ENCODE measurements at regions not wholly inside any gene's neighbourhood (a gene's known extent, or its start where the extent isn't known, plus 50 kb on each side); places are given as distances from the start of the nearest gene placed in this dataset.

DNA sequence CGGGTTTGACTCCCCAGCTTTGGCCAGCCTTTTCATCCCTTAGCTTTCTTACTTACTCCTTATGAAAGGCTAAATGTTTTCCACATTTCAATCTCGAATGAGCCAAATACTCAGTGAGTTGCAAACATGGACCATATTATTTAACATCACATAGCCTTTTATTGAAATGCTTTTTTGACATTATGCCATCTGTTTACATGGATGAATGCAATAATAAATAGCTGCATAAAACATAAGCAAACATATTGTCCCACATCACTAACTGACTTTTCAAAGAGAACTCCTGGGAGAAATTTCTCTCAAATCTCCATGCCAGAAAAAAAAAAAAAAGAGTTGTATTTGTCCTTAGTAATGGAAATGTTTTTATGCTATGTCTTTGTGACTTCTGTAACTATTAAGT, 134.9 kb downstream of the LSMEM1 start:
- ATAC-seq = no peak
- H3K9me3 ChIP-seq (ENCODE audit: control insufficient read depth, low read length, poor library complexity, severe bottlenecking) = no peaks in the 10 kb centered on the region
- no peak overlapping the region for H3K27ac Mint-ChIP-seq
- DNase-seq = no peak
- no peak overlapping the region for H3K4me3 Mint-ChIP-seq
- H3K36me3 Mint-ChIP-seq (ENCODE audit: low read depth) = no peaks in the 10 kb centered on the region
- no peaks in the 10 kb centered on the region for H3K4me1 Mint-ChIP-seq
- peaks cover 4% of the 10 kb centered on the region for H3K27me3 Mint-ChIP-seq

DNA sequence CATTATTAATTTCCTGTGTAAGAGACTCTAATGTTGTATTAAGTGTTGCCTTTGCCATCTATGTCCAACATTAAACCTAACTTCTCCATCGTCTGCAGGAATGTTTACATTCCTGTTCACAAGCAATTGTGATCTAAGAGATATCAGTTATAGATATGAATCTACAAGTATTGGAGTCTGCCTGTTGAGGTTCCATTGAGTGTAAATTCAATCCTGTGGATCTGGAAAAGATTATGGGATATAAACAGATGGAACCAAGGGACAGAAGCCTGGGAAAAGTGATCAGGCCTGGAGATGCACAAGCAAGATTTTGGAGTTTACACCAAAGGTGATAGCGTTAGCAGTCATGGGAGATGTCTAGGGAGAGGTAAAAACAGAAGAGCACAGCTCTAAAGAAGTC, 135.5 kb downstream of the LSMEM1 start:
- DNase-seq = no peak
- Mint-ChIP-seq H3K36me3 (ENCODE audit: low read depth) (no peaks in the 10 kb centered on the region), H3K4me1 (no peaks in the 10 kb centered on the region), H3K27me3 (peaks cover 4% of the 10 kb centered on the region), H3K4me3 (no peak overlapping the region), H3K27ac (no peak overlapping the region)
- no peak for ATAC-seq
- no peaks in the 10 kb centered on the region for H3K9me3 ChIP-seq (ENCODE audit: control insufficient read depth, low read length, poor library complexity, severe bottlenecking)

DNA sequence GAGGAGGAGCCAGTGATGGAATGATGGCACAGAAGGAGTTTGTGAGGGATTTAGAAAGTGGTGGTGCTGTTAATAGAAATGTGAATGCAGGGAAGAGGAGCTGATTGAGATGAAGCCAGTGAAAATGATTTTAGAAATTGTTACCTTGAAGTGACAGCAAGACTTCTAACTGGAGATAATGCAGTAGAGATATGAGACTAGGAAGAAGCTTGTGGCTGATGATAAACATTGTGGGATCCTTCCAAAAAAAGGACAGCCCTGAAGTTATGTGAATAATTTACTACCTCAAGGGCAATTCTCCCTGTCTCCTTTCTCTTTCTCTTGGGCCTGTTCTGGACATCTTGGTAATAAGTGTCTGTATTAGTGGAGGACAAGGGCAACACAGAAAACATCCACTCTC, 138.6 kb downstream of the LSMEM1 start:
- ATAC-seq (no peak), DNase-seq (no peak)
- Mint-ChIP-seq H3K4me3 (no peak overlapping the region), H3K27ac (no peak overlapping the region), H3K36me3 (ENCODE audit: low read depth) (peaks cover 3% of the 10 kb centered on the region), H3K4me1 (no peaks in the 10 kb centered on the region), H3K27me3 (peaks cover 6% of the 10 kb centered on the region)
- no peaks in the 10 kb centered on the region for H3K9me3 ChIP-seq (ENCODE audit: control insufficient read depth, low read length, poor library complexity, severe bottlenecking)

DNA sequence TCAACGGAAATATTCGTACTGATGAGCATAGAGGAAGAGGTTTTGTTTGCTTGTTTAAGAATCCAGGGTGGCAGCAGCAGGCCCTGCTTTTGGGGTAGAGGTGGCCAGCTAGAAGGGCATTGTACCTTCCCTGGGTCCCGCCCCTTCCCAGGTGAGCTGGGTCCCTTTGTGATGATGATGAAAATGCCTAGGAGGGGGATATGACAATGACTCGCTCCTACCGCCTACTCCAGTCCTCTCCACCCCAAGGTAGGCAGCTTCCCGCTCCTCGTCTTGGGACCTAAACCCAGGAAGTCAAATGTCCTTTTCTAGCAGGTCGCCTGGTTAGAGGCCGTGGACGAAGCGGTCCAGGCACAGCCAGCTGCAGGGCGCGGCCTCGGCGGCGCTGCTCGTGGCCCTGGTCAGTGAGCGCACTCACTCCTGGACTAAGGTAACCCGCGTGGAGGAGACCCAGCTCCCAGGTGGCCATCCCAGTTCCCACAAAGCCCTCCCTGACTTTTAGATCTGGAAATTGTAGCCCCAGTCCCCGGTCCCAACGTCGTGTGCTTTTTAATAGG, 141.4 kb downstream of the LSMEM1 start:
- H3K27me3 Mint-ChIP-seq = peaks cover 11% of the 10 kb centered on the region
- DNase-seq (no peak), ATAC-seq (no peak)
- no peaks in the 10 kb centered on the region for H3K4me1 Mint-ChIP-seq
- H3K27ac Mint-ChIP-seq = no peak overlapping the region
- peaks cover 3% of the 10 kb centered on the region for H3K36me3 Mint-ChIP-seq (ENCODE audit: low read depth)
- H3K4me3 Mint-ChIP-seq = no peak overlapping the region
- no peaks in the 10 kb centered on the region for H3K9me3 ChIP-seq (ENCODE audit: control insufficient read depth, low read length, poor library complexity, severe bottlenecking)

DNA sequence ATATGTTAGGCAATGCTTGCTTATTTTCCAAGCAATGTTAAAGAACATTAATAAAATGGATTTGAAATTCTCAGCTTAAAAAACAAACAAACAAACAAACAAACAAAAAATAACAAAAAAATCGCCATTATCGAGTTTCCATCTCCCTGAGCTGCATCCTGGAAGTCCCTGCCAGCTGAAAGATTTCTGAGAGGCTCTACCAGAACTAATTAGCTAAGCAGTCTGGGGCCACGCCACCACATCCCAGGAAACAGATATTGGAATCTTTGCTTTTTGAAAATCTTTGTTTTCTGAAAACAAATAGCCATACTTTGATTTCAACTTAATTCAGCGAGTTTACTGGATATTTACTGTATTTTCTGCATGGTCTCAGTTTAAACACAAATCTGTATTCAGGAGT, 143.6 kb downstream of the LSMEM1 start:
- Mint-ChIP-seq H3K4me3 (no peak overlapping the region), H3K27ac (no peak overlapping the region), H3K36me3 (ENCODE audit: low read depth) (peaks cover 3% of the 10 kb centered on the region), H3K4me1 (no peaks in the 10 kb centered on the region), H3K27me3 (peaks cover 11% of the 10 kb centered on the region)
- no peak for DNase-seq
- H3K9me3 ChIP-seq (ENCODE audit: control insufficient read depth, low read length, poor library complexity, severe bottlenecking) = no peaks in the 10 kb centered on the region
- no peak for ATAC-seq

DNA sequence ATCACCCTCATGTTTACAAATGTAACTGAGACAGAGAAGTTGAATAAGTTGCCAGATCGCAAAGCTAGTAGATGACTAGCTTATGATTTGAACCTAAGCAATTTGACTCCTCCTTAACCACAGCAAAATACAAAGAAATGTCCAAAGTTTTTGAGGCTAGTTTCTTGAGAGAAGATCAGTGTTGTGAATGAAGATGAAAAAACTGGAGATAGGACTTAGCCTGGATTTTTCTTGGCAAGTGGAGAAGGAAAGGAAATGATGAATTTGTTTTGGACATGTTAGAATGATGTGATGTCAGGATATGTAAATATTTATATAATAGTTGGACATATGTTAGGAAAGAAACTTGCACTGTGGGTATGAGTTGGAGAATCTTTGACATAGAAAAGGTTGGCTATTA, 149.8 kb downstream of the LSMEM1 start:
- ATAC-seq (no peak), DNase-seq (no peak)
- no peaks in the 10 kb centered on the region for H3K36me3 Mint-ChIP-seq (ENCODE audit: low read depth)
- H3K4me3 Mint-ChIP-seq = no peak overlapping the region
- H3K4me1 Mint-ChIP-seq = no peaks in the 10 kb centered on the region
- no peaks in the 10 kb centered on the region for H3K9me3 ChIP-seq (ENCODE audit: control insufficient read depth, low read length, poor library complexity, severe bottlenecking)
- H3K27ac Mint-ChIP-seq = no peak overlapping the region
- H3K27me3 Mint-ChIP-seq = peaks cover 1% of the 10 kb centered on the region

DNA sequence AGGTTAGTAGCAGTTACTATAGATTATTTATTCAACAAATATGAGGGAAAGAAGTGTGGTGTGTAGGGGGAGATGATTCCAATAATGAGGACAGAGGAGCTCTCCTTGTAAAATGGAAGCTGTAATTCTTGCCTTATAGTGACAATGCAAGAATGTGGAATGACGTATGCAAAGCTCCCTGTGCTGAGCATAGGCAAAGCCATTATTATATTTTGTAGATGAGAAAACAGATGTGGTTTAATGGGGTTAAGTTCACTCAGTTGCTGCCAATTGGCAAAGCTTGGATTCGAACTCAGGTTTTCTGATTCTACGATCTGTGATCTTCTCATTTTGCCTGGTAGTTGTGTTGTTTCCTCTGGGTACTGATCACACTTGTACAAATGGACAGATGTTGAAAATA, 153.3 kb downstream of the LSMEM1 start:
- Mint-ChIP-seq H3K4me3 (no peak overlapping the region), H3K27ac (no peak overlapping the region), H3K36me3 (ENCODE audit: low read depth) (no peaks in the 10 kb centered on the region), H3K27me3 (no peaks in the 10 kb centered on the region), H3K4me1 (no peaks in the 10 kb centered on the region)
- DNase-seq (no peak), ATAC-seq (no peak)
- no peaks in the 10 kb centered on the region for H3K9me3 ChIP-seq (ENCODE audit: control insufficient read depth, low read length, poor library complexity, severe bottlenecking)

DNA sequence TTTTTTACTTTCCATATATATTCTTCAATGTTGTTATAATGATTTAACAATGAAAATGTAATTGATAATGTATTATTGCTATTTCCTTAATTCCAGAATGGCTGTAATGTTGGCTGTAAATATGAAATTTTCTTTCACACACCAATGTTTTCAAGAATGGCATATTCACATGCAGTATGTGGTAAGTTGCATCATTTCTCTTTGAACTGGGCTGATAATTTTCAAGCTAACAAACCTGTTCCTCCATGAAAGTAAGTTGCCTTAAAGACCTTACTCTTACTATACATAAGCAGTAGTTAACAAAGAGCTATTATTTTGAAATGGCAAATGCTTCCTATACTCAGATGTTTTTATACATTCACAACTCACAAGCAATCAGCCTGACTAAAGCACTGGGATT, 154.5 kb downstream of the TMEM168 start:
- Mint-ChIP-seq H3K27ac (no peak overlapping the region), H3K27me3 (no peaks in the 10 kb centered on the region), H3K4me1 (no peaks in the 10 kb centered on the region), H3K4me3 (no peak overlapping the region), H3K36me3 (ENCODE audit: low read depth) (no peaks in the 10 kb centered on the region)
- ATAC-seq (no peak), DNase-seq (no peak)
- no peaks in the 10 kb centered on the region for H3K9me3 ChIP-seq (ENCODE audit: control insufficient read depth, low read length, poor library complexity, severe bottlenecking)

DNA sequence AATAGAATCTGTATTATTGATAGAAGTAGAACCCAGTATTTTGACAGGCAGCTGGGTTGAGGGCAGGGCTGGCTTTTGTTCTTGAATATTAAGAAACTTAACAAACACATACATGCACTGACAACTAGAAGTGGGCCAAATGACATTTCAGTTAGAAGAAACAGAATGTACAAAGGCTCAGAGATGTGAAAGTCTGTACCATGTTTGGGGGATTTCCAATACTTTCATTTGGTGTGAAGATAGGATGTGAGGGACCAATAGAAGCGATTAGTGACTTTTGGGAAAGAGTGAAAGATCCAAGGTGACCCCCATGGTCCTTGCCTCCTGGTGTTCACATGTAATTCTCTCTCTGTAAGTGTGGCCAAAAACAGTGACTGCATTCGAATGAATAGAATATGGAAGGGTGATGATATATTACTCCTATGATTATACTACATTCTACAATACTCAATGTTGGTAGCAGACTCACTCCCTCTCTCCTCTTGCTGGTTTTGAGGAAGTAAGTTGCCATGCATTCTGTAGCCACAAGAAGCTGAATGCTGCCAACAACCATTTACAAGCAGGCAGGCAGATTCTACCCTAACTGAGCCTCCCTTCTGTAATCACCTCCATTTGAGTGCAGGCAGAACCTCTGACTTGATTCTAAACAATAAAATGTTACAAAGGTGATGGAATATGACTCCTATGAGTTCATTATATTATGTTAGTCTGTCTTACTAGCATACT, 151.4 kb downstream of the TMEM168 start:
- no peaks in the 10 kb centered on the region for H3K9me3 ChIP-seq (ENCODE audit: control insufficient read depth, low read length, poor library complexity, severe bottlenecking)
- Mint-ChIP-seq H3K36me3 (ENCODE audit: low read depth) (no peaks in the 10 kb centered on the region), H3K27me3 (no peaks in the 10 kb centered on the region), H3K27ac (no peak overlapping the region), H3K4me3 (no peak overlapping the region), H3K4me1 (no peaks in the 10 kb centered on the region)
- ATAC-seq (no peak), DNase-seq (no peak)

DNA sequence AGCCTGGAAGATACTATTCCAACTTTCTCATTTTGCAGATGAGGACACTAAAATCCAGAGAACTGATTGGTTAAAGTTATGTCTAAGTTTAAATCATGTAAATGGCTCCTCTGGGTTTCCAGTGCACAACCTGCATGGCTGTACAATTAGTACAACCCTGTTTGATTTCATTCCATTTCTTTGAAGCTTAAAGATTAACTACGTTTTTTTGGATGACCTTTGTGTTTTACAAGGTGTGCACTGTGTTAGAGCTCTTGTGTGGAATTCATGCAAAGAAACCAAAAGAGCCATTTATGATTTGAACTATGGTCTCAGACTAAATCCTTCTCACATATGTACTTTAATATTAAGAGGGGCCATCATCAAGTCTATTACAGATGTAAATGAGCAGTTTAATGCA, 149.5 kb downstream of the TMEM168 start:
- no peak for DNase-seq
- Mint-ChIP-seq H3K27ac (no peak overlapping the region), H3K4me1 (no peaks in the 10 kb centered on the region), H3K4me3 (no peak overlapping the region), H3K36me3 (ENCODE audit: low read depth) (no peaks in the 10 kb centered on the region), H3K27me3 (no peaks in the 10 kb centered on the region)
- ATAC-seq = no peak
- no peaks in the 10 kb centered on the region for H3K9me3 ChIP-seq (ENCODE audit: control insufficient read depth, low read length, poor library complexity, severe bottlenecking)

DNA sequence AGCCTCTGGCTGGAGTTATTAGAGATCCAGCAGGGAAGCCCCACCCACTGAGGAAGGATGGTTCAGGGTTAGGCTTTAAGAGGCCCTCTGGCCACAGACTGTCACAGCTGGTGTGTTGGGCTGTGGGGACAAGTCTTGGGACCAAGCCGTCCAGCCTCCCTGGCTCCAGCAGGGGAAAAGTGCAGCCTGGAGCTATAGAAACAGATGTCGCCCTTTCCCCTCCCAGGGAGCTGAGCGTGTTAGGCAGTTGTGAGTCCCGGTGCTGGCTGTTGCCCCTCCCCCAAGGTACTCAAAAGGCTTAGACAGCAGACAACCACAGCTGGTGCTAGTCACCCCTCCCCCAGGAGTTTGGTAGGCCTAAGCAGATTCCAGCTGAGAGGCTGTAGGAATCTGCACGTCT, 143.4 kb downstream of the TMEM168 start:
- no peak overlapping the region for H3K4me3 Mint-ChIP-seq

DNA sequence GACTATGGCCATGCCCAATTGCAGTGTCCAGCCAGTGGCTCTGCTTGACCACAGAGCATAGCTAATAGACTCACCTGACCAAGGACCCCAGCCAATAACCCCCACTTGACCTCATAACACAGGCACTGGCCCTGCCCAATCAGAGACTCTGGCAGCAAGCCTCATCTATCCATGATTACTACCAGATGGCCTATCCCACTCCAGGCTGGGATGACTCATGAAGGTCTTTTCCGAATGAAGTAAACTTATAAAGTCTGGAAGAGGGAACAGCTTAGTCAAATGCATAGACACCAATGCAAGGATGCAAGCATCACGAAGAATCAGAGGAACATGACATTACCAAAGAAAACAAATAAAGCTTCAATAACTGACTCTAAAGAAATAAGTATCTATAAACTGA, 141.4 kb downstream of the TMEM168 start:
- no peaks in the 10 kb centered on the region for H3K36me3 Mint-ChIP-seq (ENCODE audit: low read depth)
- no peaks in the 10 kb centered on the region for H3K9me3 ChIP-seq (ENCODE audit: control insufficient read depth, low read length, poor library complexity, severe bottlenecking)
- DNase-seq = no peak
- ATAC-seq = no peak
- H3K4me1 Mint-ChIP-seq = no peaks in the 10 kb centered on the region
- no peak overlapping the region for H3K27ac Mint-ChIP-seq
- H3K27me3 Mint-ChIP-seq = no peaks in the 10 kb centered on the region
- no peak overlapping the region for H3K4me3 Mint-ChIP-seq

More for the DNA sequence above, 143.4 kb downstream of the TMEM168 start:
- Mint-ChIP-seq H3K4me1 (no peaks in the 10 kb centered on the region), H3K27me3 (no peaks in the 10 kb centered on the region), H3K36me3 (ENCODE audit: low read depth) (no peaks in the 10 kb centered on the region), H3K27ac (no peak overlapping the region)
- no peaks in the 10 kb centered on the region for H3K9me3 ChIP-seq (ENCODE audit: control insufficient read depth, low read length, poor library complexity, severe bottlenecking)
- DNase-seq (no peak), ATAC-seq (no peak)

DNA sequence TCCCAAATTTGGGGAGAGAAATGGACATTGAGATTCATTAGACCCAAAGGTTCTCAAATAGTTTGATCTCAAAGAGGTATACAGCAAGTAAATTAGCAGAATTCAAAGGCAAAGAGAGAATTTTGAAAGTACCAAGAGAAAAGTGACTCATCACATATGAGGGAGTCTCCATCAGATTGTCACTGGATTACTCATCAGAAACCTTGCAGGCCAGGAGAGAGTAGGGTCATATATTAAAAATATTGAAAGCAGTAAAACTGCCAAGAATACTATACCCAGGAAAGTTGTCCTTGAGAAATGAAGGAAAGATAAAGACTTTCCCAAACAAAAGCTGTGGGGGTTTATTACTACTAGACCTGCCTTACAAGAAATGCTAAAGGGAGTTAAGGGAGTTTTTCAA, 140.6 kb downstream of the TMEM168 start:
- no peak for ATAC-seq
- Mint-ChIP-seq H3K27me3 (no peaks in the 10 kb centered on the region), H3K4me3 (no peak overlapping the region), H3K4me1 (no peaks in the 10 kb centered on the region), H3K36me3 (ENCODE audit: low read depth) (no peaks in the 10 kb centered on the region), H3K27ac (no peak overlapping the region)
- no peaks in the 10 kb centered on the region for H3K9me3 ChIP-seq (ENCODE audit: control insufficient read depth, low read length, poor library complexity, severe bottlenecking)
- DNase-seq = no peak
